HepG2 (cell line): ENCODE measurements at regions not wholly inside any gene's neighbourhood (a gene's known extent, or its start where the extent isn't known, plus 50 kb on each side); places are given as distances from the start of the nearest gene placed in this dataset.

Experiments
- ATAC-seq: fragments of 200-7000 bp; cut with Tn5 transposase; 3 replicates; pipeline ENCODE4 v1.9.1; 2020; ENCODE audit warnings: mild to moderate bottlenecking, moderate library complexity
- BruUV-seq: library from RNA; stranded (reverse); fragments of 400-500 nt; replicated peaks from 2 replicates; lab custom pipeline; 2021; lab: Mats Ljungman, UMichigan
- CTCF ChIA-PET: fragments of 300-600 bp; formaldehyde crosslinking; extraction: SDS; loops from one replicate; lab custom pipeline; 2021; ENCODE audit warnings: low total read pairs, inconsistent platforms, low intra/inter-chr PET ratio; lab: Yijun Ruan, JAX
- POLR2A ChIA-PET: fragments of 350-600 bp; sonication (Branson Sonifier 250); formaldehyde crosslinking; loops from one replicate; lab custom pipeline; 2020; ENCODE audit warnings: antibody characterized with exemption, inconsistent platforms; lab: Yijun Ruan, JAX
- DNase-seq: peaks from one replicate; pipeline ENCODE4 v3.0.0-alpha.2; 2015; ENCODE audit warnings: low spot score
- FAIRE-seq: peaks from 3 replicates; lab custom pipeline; 2011; peaks lifted over from hg19 to GRCh38; lab: Jason Lieb, UNC
- H2AFZ ChIP-seq: one replicate; pipeline ENCODE4 v1.6.1; 2011; ENCODE audit warnings: low read length, inconsistent platforms
- H3K27ac ChIP-seq: fragments of 300-600 bp; 3 replicates; pipeline ENCODE4 v1.8.0; 2011; ENCODE audit warnings: mixed run types, mild to moderate bottlenecking, mixed read lengths, low read length, inconsistent platforms; ENCODE audit not compliant: insufficient read depth; ENCODE audit errors: extremely low read length
- H3K27me3 ChIP-seq, 2 experiments: fragments of 200-600 bp in 1 of 2; 2 replicates in 1 of 2; 3 replicates in 1 of 2; pipeline versions ENCODE4 v1.6.0 to v1.8.0; 2011; ENCODE audit warnings: low read length in 2 of 2, mild to moderate bottlenecking in 2 of 2, moderate library complexity in 2 of 2, inconsistent platforms in 1 of 2; ENCODE audit not compliant: insufficient read depth in 2 of 2, control insufficient read depth in 1 of 2
- H3K36me3 ChIP-seq, 2 experiments: fragments of 200-600 bp in 1 of 2; replicated peaks in 1 of 2; 2 replicates in 1 of 2; 3 replicates in 1 of 2; pipeline versions ENCODE4 v1.5.1 to v1.8.0; 2011; ENCODE audit warnings: low read length in 2 of 2, inconsistent platforms in 1 of 2; ENCODE audit not compliant: insufficient read depth in 2 of 2, control insufficient read depth in 1 of 2
- H3K4me1 ChIP-seq: 2 replicates; pipeline ENCODE4 v1.5.1; 2012; ENCODE audit warnings: low read length, inconsistent platforms; ENCODE audit not compliant: insufficient read depth
- H3K4me2 ChIP-seq: 2 replicates; pipeline ENCODE4 v1.6.0; 2011; ENCODE audit warnings: low read depth, low read length, inconsistent platforms
- H3K4me3 ChIP-seq, 3 experiments: fragments of 200-600 bp in 1 of 3; sonication (generic), shearing (Covaris generic) in 1 of 3; replicated peaks in 1 of 3; 2 replicates each; pipeline ENCODE4 v1.5.1; 2011 to 2016; ENCODE audit warnings: low read length in 3 of 3, inconsistent platforms in 2 of 3, low read depth in 2 of 3, mild to moderate bottlenecking in 2 of 3, control low read depth in 1 of 3, mixed read lengths in 1 of 3; ENCODE audit not compliant: insufficient read depth in 1 of 3
- H3K79me2 ChIP-seq: one replicate; pipeline ENCODE4 v1.6.1; 2011; ENCODE audit warnings: low read length, inconsistent platforms; ENCODE audit not compliant: insufficient read depth
- H3K9ac ChIP-seq: 2 replicates; pipeline ENCODE4 v1.6.0; 2011; ENCODE audit warnings: mild to moderate bottlenecking, low read depth, low read length, inconsistent platforms; ENCODE audit not compliant: insufficient read depth
- H3K9me3 ChIP-seq: 2 replicates; pipeline ENCODE4 v1.5.1; 2012; ENCODE audit warnings: mild to moderate bottlenecking, low read length
- H4K20me1 ChIP-seq: 2 replicates; pipeline ENCODE4 v1.6.0; 2011; ENCODE audit warnings: inconsistent platforms, mild to moderate bottlenecking, low read length, moderate library complexity; ENCODE audit not compliant: insufficient read depth
- AHR ChIP-seq: IDR thresholded peaks from 2 replicates; pipeline ENCODE4 v1.6.1; 2018; ENCODE audit warnings: missing genetic modification reagents, missing compliant biosample characterization
- ATF3 ChIP-seq: sonication (generic); formaldehyde crosslinking; IDR thresholded peaks from 2 replicates; pipeline ENCODE4 v1.4.0; 2020; ENCODE audit warnings: missing genetic modification reagents
- CBFB ChIP-seq: sonication (generic); formaldehyde crosslinking; IDR thresholded peaks from 2 replicates; pipeline ENCODE4 v1.4.0; 2020; ENCODE audit warnings: missing genetic modification reagents
- E2F5 ChIP-seq: sonication (generic); formaldehyde crosslinking; conservative IDR thresholded peaks from 2 replicates; pipeline ENCODE4 v1.4.0; 2020; ENCODE audit warnings: missing genetic modification reagents
- FOXJ3 ChIP-seq: sonication (generic); formaldehyde crosslinking; IDR thresholded peaks from 2 replicates; pipeline ENCODE4 v1.4.0; 2020; ENCODE audit warnings: missing genetic modification reagents, mild to moderate bottlenecking, borderline replicate concordance
- GMEB1 ChIP-seq: sonication (generic); formaldehyde crosslinking; IDR thresholded peaks from 2 replicates; pipeline ENCODE4 v1.5.1; 2020; ENCODE audit warnings: missing genetic modification reagents, mild to moderate bottlenecking, borderline replicate concordance
- GTF2F1 ChIP-seq: fragments of 150-350 bp; IDR thresholded peaks from 2 replicates; pipeline ENCODE4 v1.6.1; 2014; ENCODE audit warnings: low read length
- KLF9 ChIP-seq: IDR thresholded peaks from 2 replicates; pipeline ENCODE4 v1.6.1; 2016; ENCODE audit warnings: low read depth
- MAFF ChIP-seq: IDR thresholded peaks from 2 replicates; pipeline ENCODE4 v1.6.1; 2011; ENCODE audit warnings: low read depth, low read length, improper control_type of control experiment
- MLX ChIP-seq: IDR thresholded peaks from 2 replicates; pipeline ENCODE4 v1.6.1; 2016
- MYC ChIP-seq: sonication (generic); formaldehyde crosslinking; IDR thresholded peaks from 2 replicates; pipeline ENCODE4 v1.9.0; 2021; ENCODE audit warnings: missing genetic modification reagents, borderline replicate concordance
- NFAT5 ChIP-seq: sonication (generic); formaldehyde crosslinking; IDR thresholded peaks from 2 replicates; pipeline ENCODE4 v1.4.0; 2020; ENCODE audit warnings: missing genetic modification reagents
- POLR2AphosphoS5 ChIP-seq: IDR thresholded peaks from 2 replicates; pipeline ENCODE4 v1.6.1; 2012; ENCODE audit warnings: low read depth, low read length
- ZNF331 ChIP-seq: sonication (generic); formaldehyde crosslinking; IDR thresholded peaks from 2 replicates; pipeline ENCODE4 v1.4.0; 2020; ENCODE audit warnings: missing genetic modification reagents
- ZNF34 ChIP-seq: sonication (generic); formaldehyde crosslinking; IDR thresholded peaks from 2 replicates; pipeline ENCODE4 v1.4.0; 2020; ENCODE audit warnings: mild to moderate bottlenecking, missing genetic modification reagents, borderline replicate concordance
- ZNF460 ChIP-seq: sonication (generic); formaldehyde crosslinking; IDR thresholded peaks from 2 replicates; pipeline ENCODE4 v1.5.1; 2020; ENCODE audit warnings: missing genetic modification reagents, mild to moderate bottlenecking, borderline replicate concordance
- ZZZ3 ChIP-seq: sonication (generic); formaldehyde crosslinking; IDR thresholded peaks from 2 replicates; pipeline ENCODE4 v1.4.0; 2020; ENCODE audit warnings: missing genetic modification reagents, mild to moderate bottlenecking, borderline replicate concordance
- WGBS: methylation state at CpG from one replicate; pipeline ENCODE4 v1.1.6; 2017; ENCODE audit warnings: low lambda C conversion rate; 5-methylcytosine and 5-hydroxymethylcytosine counted together
- in situ Hi-C: cut with HindIII; loops from 2 replicates; pipeline ENCODE4 v1.10.0; 2017; ENCODE audit warnings: low pct_unique_long_range_greater_than_20kb; ENCODE audit not compliant: extremely low pct_ligation_motif_present
- intact Hi-C: fragments of 100-400 bp; cut with micrococcal nuclease; formaldehyde crosslinking; loops from one replicate; pipeline ENCODE4 v1.10.0; 2022; ENCODE audit not compliant: unreplicated experiment

- no peak for DNase-seq
- intact Hi-C loops = no loop called here
- no peak for FAIRE-seq
- H3K27ac ChIP-seq = no peak overlapping the region
- 87% methylated on average over 11 of the region's 13 CpGs for WGBS
- no TSS peak for BruUV-seq
- in situ Hi-C loops = loop anchor here (5.0 kb wide), 2 partner anchors 36 to 219 kb away; no protein-coding TSS in a partner anchor
- H3K9ac ChIP-seq = no peak overlapping the region
- H3K27me3 ChIP-seq = no peaks in the 10 kb centered on the region
- CTCF ChIA-PET = no interaction called here
- H2AFZ ChIP-seq = no peak overlapping the region
- no peaks in the 10 kb centered on the region for H3K9me3 ChIP-seq
- H3K36me3 ChIP-seq = no peaks in the 10 kb centered on the region
- no peaks in the 10 kb centered on the region for H4K20me1 ChIP-seq
- no peaks in the 10 kb centered on the region for H3K79me2 ChIP-seq
- H3K4me2 ChIP-seq = no peak overlapping the region
- H3K4me1 ChIP-seq = peaks cover 1% of the 10 kb centered on the region; the same call in 1 of the 2 replicates
- H3K4me3 ChIP-seq = no peak overlapping the region
- POLR2A ChIA-PET = no interaction called here
- ATAC-seq = no peak
- no peak for TF ChIP-seq NFAT5 (CRISPR knock-in tag)
- TF ChIP-seq MAFF = no peak
- TF ChIP-seq E2F5 (CRISPR knock-in tag) = no peak
- TF ChIP-seq GMEB1 (CRISPR knock-in tag) = no peak
- TF ChIP-seq MLX (CRISPR knock-in tag) = no peak
- no peak for TF ChIP-seq POLR2AphosphoS5
- TF ChIP-seq FOXJ3 (CRISPR knock-in tag) = no peak
- no peak for TF ChIP-seq ZNF34
- TF ChIP-seq AHR (CRISPR knock-in tag) = no peak
- TF ChIP-seq ZNF460 = no peak
- TF ChIP-seq GTF2F1 = no peak
- TF ChIP-seq MYC = no peak
- TF ChIP-seq KLF9 = no peak
- no peak for TF ChIP-seq CBFB (CRISPR knock-in tag)
- no peak for TF ChIP-seq ZNF331
- no peak for TF ChIP-seq ZZZ3 (CRISPR knock-in tag)
- no peak for TF ChIP-seq ATF3
These were observed 100.3 kb downstream of the SLC25A47 start for GRCh38 chr14:100423317-100424010.
